ENCODE measurements at regions not wholly inside any gene's neighbourhood (a gene's known extent, or its start where the extent isn't known, plus 50 kb on each side); places are given as distances from the start of the nearest gene placed in this dataset.

GRCh38 chr11:92484570-92484969, 260.0 kb downstream of the FAT3 start:
- DNase-seq: no peak

- DNase-seq: no peak
These were observed 265.3 kb downstream of the FAT3 start for GRCh38 chr11:92489826-92490399.

- DNase-seq: no peak
These were observed 267.8 kb downstream of the FAT3 start for GRCh38 chr11:92492372-92492771.

GRCh38 chr11:92495107-92495793, 270.6 kb downstream of the FAT3 start:
- DNase-seq: no peak

- DNase-seq: no peak
These were observed 275.8 kb downstream of the FAT3 start for GRCh38 chr11:92500453-92500852.

GRCh38 chr11:92501066-92501739, 276.6 kb downstream of the FAT3 start:
- no peak for DNase-seq

GRCh38 chr11:92504004-92504403, 279.4 kb downstream of the FAT3 start:
- DNase-seq: no peak

GRCh38 chr11:92504534-92504933, 279.9 kb downstream of the FAT3 start:
- DNase-seq: no peak

- no peak for DNase-seq
These were observed 281.1 kb downstream of the FAT3 start for GRCh38 chr11:92505689-92506088.

GRCh38 chr11:92506809-92507336, 282.3 kb downstream of the FAT3 start:
- no peak for DNase-seq

GRCh38 chr11:92510591-92510990, 286.0 kb downstream of the FAT3 start:
- DNase-seq: no peak

- DNase-seq: no peak
These were observed 287.0 kb downstream of the FAT3 start for GRCh38 chr11:92511522-92512203.

GRCh38 chr11:92512204-92512569, 287.6 kb downstream of the FAT3 start:
- no peak for DNase-seq

GRCh38 chr11:92523611-92524010, 299.0 kb downstream of the FAT3 start:
- no peak for DNase-seq

- no peak for DNase-seq
These were observed 299.9 kb downstream of the FAT3 start for GRCh38 chr11:92524542-92524941.

GRCh38 chr11:92527467-92527866, 302.8 kb downstream of the FAT3 start:
- DNase-seq: no peak

- DNase-seq: no peak
These were observed 303.4 kb downstream of the FAT3 start for GRCh38 chr11:92528001-92528400.

- DNase-seq: no peak
These were observed 306.6 kb downstream of the FAT3 start for GRCh38 chr11:92531065-92531739.

GRCh38 chr11:92533657-92534335, 309.2 kb downstream of the FAT3 start:
- DNase-seq: no peak

GRCh38 chr11:92536883-92537282, 312.3 kb downstream of the FAT3 start:
- no peak for DNase-seq

GRCh38 chr11:92540096-92540495, 315.5 kb downstream of the FAT3 start:
- DNase-seq: no peak

GRCh38 chr11:92545906-92546471, 321.4 kb downstream of the FAT3 start:
- DNase-seq: no peak

Measured in inflammatory macrophage treated with lipopolysaccharide for 1 hour (primary cell).